Lower leg skin (tissue), 3 donors: ENCODE measurements at regions not wholly inside any gene's neighbourhood (a gene's known extent, or its start where the extent isn't known, plus 50 kb on each side); places are given as distances from the start of the nearest gene placed in this dataset.
"Not testable (repeated sequence)": the region's sequence is repeated elsewhere in the genome, so short reads cannot be mapped to it uniquely, and the experiment has no call there.

Experiments
- CTCF ChIP-seq, 3 donors: fragments of 450-650 bp; IDR thresholded peaks; one replicate each; pipeline ENCODE4 v1.5.1; 2016; ENCODE audit warnings: antibody characterized with exemption in 3 of 3, mild to moderate bottlenecking in 3 of 3, moderate library complexity in 2 of 3
- POLR2A ChIP-seq, 2 donors: fragments of 450-650 bp; IDR thresholded peaks; one replicate each; pipeline ENCODE4 v1.6.1; 2016 to 2017; ENCODE audit warnings: antibody characterized with exemption in 2 of 2, mild to moderate bottlenecking in 1 of 2, moderate library complexity in 1 of 2

DNA sequence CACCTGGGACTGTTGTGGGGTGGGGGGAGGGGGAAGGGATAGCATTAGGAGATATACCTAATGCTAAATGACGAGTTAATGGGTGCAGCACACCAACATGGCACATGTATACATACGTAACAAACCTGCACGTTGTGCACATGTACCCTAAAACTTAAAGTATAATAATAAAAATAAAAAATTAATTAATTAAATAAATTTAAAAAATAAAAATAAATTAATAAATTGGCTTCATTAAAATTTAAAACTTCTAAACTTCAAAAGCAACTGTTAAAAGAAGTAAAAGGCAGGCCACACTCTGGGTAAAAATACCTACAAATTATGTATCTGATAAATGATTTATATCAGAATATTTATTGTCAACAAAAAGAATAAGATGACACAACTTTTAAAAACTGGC, 102.6 kb upstream of the SLIT2 start:
- not testable (repeated sequence) for TF ChIP-seq CTCF, POLR2A (IDR thresholded peaks at IDR 0.05)
